Osteoblast (primary cell): ENCODE measurements at regions not wholly inside any gene's neighbourhood (a gene's known extent, or its start where the extent isn't known, plus 50 kb on each side); places are given as distances from the start of the nearest gene placed in this dataset.

Source experiments
- DNase-seq: peaks from one replicate; pipeline ENCODE4 v3.0.0; 2011; ENCODE audit warnings: low spot score, mixed read lengths; ENCODE audit not compliant: insufficient read length; ENCODE audit errors: missing footprints
- H2AFZ ChIP-seq: 2 replicates; pipeline ENCODE4 v1.6.0; 2011; ENCODE audit warnings: mild to moderate bottlenecking, low read length
- H3K27ac ChIP-seq: 2 replicates; pipeline ENCODE4 v1.5.1; 2011; ENCODE audit warnings: mild to moderate bottlenecking, low read depth, low read length, moderate library complexity
- H3K27me3 ChIP-seq: 2 replicates; pipeline ENCODE4 v1.6.0; 2012; ENCODE audit warnings: mild to moderate bottlenecking, control low read depth, inconsistent platforms, low read length, moderate library complexity; ENCODE audit not compliant: insufficient read depth
- H3K36me3 ChIP-seq: 2 replicates; pipeline ENCODE4 v1.5.1; 2011; ENCODE audit warnings: mild to moderate bottlenecking, low read length, control low read depth, moderate library complexity; ENCODE audit not compliant: insufficient read depth
- H3K4me1 ChIP-seq: 2 replicates; pipeline ENCODE4 v1.5.1; 2011; ENCODE audit warnings: mild to moderate bottlenecking, low read length, control low read depth, moderate library complexity; ENCODE audit not compliant: insufficient read depth
- H3K4me2 ChIP-seq: 2 replicates; pipeline ENCODE4 v1.6.0; 2011; ENCODE audit warnings: mild to moderate bottlenecking, low read length; ENCODE audit not compliant: insufficient read depth
- H3K4me3 ChIP-seq: fragments of 200-600 bp; sonication (generic); 3 replicates; pipeline ENCODE4 v1.5.1; 2012; ENCODE audit warnings: mild to moderate bottlenecking, low read length, inconsistent platforms; ENCODE audit not compliant: insufficient read depth
- H3K79me2 ChIP-seq: 2 replicates; pipeline ENCODE4 v1.6.0; 2012; ENCODE audit warnings: mild to moderate bottlenecking, low read length, control low read depth, inconsistent platforms; ENCODE audit not compliant: insufficient read depth
- H3K9me3 ChIP-seq: 2 replicates; pipeline ENCODE4 v1.5.1; 2011; ENCODE audit warnings: low read depth, low read length, control low read depth
- H4K20me1 ChIP-seq: 2 replicates; pipeline ENCODE4 v1.6.0; 2012; ENCODE audit warnings: mild to moderate bottlenecking, low read length, control low read depth; ENCODE audit not compliant: insufficient read depth
- CTCF ChIP-seq: IDR thresholded peaks from 2 replicates; pipeline ENCODE4 v1.5.1; 2011; ENCODE audit warnings: mild to moderate bottlenecking, low read depth, low read length, moderate library complexity; ENCODE audit errors: extremely low read depth

- peak overlapping the region; percentile 31 for H3K27ac ChIP-seq
- TF ChIP-seq CTCF = no peak
- peak; percentile 27 for DNase-seq
- H4K20me1 ChIP-seq = no peaks in the 10 kb centered on the region
- H3K36me3 ChIP-seq = no peaks in the 10 kb centered on the region
- no peak overlapping the region for H3K4me2 ChIP-seq
- no peak overlapping the region for H3K4me3 ChIP-seq
- no peaks in the 10 kb centered on the region for H3K27me3 ChIP-seq
- no peaks in the 10 kb centered on the region for H3K79me2 ChIP-seq
- H3K9me3 ChIP-seq = no peaks in the 10 kb centered on the region
- peak overlapping the region; percentile 48 for H2AFZ ChIP-seq
- peaks cover 24% of the 10 kb centered on the region for H3K4me1 ChIP-seq
These were observed 163.9 kb upstream of the THUMPD2 start for GRCh38 chr2:39942950-39943349.

- Histone ChIP-seq H3K79me2 (no peaks in the 10 kb centered on the region), H3K4me1 (peaks cover 19% of the 10 kb centered on the region), H3K9me3 (no peaks in the 10 kb centered on the region), H2AFZ (peak overlapping the region; percentile 68), H3K27me3 (no peaks in the 10 kb centered on the region), H4K20me1 (no peaks in the 10 kb centered on the region), H3K27ac (peak overlapping the region; percentile 91), H3K4me3 (no peak overlapping the region), H3K36me3 (no peaks in the 10 kb centered on the region), H3K4me2 (peak overlapping the region; percentile 23)
- no peak for TF ChIP-seq CTCF
- peak; percentile 39 for DNase-seq
These were observed 159.2 kb upstream of the THUMPD2 start for GRCh38 chr2:39938035-39938835.

DNA sequence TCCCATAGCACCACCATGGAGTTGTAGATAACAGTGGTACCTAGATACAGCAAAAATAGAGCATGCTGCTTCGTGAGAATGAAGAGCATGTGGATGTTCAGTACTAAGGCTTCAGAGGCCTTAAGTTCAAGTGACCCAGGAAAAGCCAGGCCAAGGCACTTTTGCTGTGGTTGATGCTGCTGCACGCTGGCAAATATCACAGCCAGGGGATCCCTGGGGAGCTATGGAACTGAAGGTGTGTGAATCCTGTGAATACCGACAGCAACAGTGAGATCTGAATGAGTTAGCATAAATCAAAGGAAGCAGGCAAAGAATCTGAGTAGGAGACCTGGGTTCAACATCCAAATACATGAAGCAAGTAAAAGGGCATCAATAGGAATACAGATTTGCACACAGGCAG is 158.6 kb upstream of the THUMPD2 start:
- no peak overlapping the region for H3K4me3 ChIP-seq
- no peak for TF ChIP-seq CTCF
- peaks cover 16% of the 10 kb centered on the region for H3K4me1 ChIP-seq
- no peaks in the 10 kb centered on the region for H3K9me3 ChIP-seq
- no peaks in the 10 kb centered on the region for H3K27me3 ChIP-seq
- H3K4me2 ChIP-seq = no peak overlapping the region
- no peak for DNase-seq
- peak overlapping the region; percentile 91 for H3K27ac ChIP-seq
- peak overlapping the region; percentile 68 for H2AFZ ChIP-seq
- no peaks in the 10 kb centered on the region for H4K20me1 ChIP-seq
- H3K79me2 ChIP-seq = no peaks in the 10 kb centered on the region
- no peaks in the 10 kb centered on the region for H3K36me3 ChIP-seq

DNA sequence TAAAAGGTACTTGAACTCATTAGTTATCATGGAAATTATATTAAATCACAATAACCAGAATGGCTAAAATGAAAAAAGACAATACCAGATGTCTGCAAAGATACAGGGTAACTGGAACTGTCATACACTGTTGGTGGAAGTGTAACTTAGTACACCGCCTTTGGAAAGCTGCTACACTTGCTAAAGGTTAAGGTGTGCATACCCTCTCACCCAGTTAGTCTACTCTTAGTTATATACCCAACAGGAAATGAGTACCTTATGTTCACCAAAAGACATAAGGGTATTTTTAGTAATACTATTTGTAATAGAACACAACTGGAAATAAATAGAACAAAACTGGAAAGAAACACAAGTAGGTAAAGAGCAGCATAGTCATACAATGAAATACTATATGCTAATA is 155.8 kb upstream of the THUMPD2 start:
- no peaks in the 10 kb centered on the region for H4K20me1 ChIP-seq
- H3K4me3 ChIP-seq = no peak overlapping the region
- no peak overlapping the region for H2AFZ ChIP-seq
- peaks cover 16% of the 10 kb centered on the region for H3K4me1 ChIP-seq
- TF ChIP-seq CTCF = no peak
- H3K27ac ChIP-seq = no peak overlapping the region
- H3K9me3 ChIP-seq = no peaks in the 10 kb centered on the region
- no peak overlapping the region for H3K4me2 ChIP-seq
- DNase-seq = no peak
- H3K36me3 ChIP-seq = no peaks in the 10 kb centered on the region
- H3K27me3 ChIP-seq = no peaks in the 10 kb centered on the region
- no peaks in the 10 kb centered on the region for H3K79me2 ChIP-seq
